ENCODE measurements at regions not wholly inside any gene's neighbourhood (a gene's known extent, or its start where the extent isn't known, plus 50 kb on each side); places are given as distances from the start of the nearest gene placed in this dataset.
A peak's percentile ranks its signal among the peaks of the same experiment; 100 is the strongest.
"Not testable (repeated sequence)": the region's sequence is repeated elsewhere in the genome, so short reads cannot be mapped to it uniquely, and the experiment has no call there.

- no peak for DNase-seq
Measured at GRCh38 chr4:81698538-81699296, 227.0 kb upstream of the RASGEF1B start.

DNA sequence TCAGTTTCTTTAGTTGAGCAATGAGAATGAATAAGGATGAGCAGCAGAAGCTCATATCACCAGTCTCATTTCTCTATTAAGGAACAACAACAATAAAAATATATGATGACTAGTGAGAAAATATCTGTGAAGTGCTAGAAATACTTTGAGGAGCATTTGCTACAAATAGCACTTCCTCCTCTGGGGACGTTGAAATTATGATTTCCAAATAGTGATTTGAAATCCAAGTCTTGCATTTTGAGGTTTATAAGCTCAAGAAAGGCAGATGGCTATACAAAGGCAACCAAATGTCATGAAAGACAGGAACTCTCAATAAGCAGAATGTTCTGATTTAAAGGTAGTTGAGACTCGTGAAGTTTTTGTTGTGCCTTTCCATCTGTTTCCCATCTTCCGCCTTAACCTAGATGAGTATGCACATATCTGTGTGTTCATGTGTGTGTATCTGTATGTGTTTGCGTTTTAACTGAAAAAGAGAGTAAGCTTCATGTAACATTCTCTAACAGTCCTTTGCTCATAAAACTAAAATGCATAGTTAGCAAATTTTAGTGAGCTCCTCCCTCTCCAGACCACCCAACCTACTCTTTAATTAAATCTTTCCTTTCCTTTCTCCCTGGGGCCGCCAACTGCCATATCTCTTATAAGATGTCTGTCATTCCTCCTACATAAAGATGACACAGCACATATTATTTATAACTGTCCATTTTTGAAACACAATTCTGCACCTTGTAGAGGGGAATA, 222.6 kb upstream of the RASGEF1B start:
- no peak for DNase-seq

GRCh38 chr4:81690871-81691270, 219.2 kb upstream of the RASGEF1B start:
- no peak for DNase-seq

- no peak for DNase-seq
Measured at GRCh38 chr4:81688085-81688484, 216.4 kb upstream of the RASGEF1B start.

DNA sequence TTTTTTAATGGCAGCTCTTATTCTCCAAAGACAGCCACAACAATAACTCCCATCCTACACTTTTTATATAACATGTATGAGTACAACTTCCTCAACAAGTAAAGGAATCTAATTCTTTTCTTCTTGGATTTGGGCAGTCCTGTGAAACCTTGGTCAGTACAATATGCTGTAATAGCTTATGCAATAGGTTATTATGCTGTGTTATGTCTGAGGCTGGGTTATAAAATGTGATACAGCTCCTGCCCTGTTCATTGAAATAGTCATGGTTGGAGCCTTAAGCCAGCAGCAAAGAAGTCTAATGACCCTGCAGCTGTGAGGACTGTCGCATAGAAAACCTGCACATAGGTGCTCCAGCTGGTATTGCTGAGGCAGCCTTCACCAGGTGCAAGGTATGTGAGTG, 215.8 kb upstream of the RASGEF1B start:
- DNase-seq: no peak

- DNase-seq: no peak
Measured at GRCh38 chr4:81685104-81685503, 213.4 kb upstream of the RASGEF1B start.

DNA sequence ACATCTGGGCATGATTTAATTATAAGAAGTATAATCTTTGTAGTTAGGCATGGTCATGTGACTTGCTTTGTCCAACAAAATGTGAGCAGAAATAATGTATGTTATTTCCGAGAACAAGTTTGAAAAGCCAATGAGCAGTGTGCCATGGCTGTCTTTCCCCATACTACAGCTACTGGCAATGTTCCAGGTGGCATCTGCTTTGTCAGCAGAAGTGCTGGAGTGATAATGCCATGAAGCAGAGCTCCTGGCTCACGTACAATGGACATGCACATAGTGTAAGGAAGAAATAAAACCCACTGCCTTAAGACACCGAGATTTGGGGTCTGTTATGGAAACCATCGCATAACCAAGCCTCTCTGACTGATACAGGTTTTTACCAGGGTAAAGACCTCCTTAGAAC, 212.6 kb upstream of the RASGEF1B start:
- DNase-seq: no peak

DNA sequence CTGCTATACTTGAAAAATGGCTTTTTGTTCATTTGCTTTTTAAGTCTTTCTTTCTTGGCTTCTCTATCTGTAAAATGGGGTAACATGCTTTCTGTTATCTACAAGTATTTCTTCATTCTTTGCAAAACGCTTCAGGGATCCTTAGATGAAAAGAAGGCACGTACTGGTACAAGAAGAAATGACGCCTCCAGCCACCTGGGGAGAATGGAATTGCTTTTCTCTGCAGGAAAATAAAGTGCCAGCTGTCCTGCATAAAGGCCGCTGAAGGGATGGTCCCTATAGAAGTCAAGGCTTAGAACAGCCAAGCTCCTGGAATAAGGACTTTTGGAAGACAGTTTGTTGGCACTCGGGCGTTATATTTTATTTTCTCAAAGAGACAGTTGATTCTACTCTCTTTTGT, 210.8 kb upstream of the RASGEF1B start:
- DNase-seq: peak; percentile 83

DNA sequence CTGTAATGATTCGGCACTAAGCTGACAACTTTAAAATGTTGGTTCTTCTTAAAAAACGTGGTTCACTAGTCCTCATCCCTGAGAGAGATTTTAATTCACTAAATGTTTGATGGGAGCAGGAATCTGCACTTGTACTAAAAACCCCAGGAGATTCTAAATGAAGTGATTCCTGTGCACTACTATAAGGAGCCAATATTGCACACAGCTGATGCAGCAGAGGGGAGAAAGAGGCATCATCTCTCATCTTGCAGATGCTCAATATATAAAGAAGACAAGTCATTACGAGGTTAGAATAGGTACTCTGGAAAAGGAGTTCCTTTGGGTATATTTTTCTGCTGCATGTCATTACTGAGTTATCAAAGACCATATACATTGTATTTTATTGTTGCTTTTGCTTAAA, 207.6 kb upstream of the RASGEF1B start:
- DNase-seq: no peak

GRCh38 chr4:81678801-81679200, 207.1 kb upstream of the RASGEF1B start:
- DNase-seq: no peak

DNA sequence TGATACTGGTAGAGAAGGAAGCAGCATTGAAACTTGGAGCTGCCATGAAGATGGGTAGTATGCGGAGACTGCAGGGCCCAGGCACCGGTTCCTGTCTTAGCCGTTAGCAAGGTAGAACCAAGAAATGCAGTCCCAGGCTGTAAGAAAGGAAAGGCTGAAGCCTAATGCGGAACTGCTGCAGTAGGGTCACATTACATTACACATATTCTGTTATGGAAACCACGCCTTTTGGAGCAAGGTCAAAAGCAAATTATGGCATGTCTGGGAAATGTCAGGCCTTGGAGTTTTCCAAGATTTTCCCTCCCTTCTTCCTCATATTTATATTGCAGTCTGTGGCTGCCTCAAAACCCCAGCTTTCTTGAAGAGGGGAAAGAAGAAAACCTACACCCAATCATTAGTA, 204.8 kb upstream of the RASGEF1B start:
- DNase-seq: no peak

- no peak for DNase-seq
Measured at GRCh38 chr4:81675791-81676393, 204.2 kb upstream of the RASGEF1B start.

- DNase-seq: no peak
Measured at GRCh38 chr4:81673961-81674360, 202.3 kb upstream of the RASGEF1B start.

DNA sequence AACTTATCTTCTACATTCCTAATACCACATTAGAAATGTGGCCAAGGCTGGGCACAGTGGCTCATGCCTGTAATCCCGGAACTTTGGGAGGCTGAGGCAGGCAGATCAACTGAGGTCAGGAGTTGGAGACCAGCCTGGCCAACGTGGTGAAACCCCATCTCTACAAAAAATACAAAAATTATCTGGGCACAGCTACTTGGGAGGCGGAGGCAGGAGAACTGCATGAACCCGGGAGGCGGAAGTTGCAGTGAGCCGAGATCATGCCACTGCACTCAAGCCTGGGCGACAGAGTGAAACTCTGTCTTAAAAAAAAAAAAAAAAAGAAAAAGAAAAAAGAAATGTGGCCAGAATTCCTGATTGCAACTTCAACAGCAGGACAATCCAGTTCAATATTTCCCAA, 196.6 kb upstream of the RASGEF1B start:
- not testable (repeated sequence) for DNase-seq

- DNase-seq: no peak
Measured at GRCh38 chr4:81667539-81667938, 195.8 kb upstream of the RASGEF1B start.

GRCh38 chr4:81666491-81666890, 194.8 kb upstream of the RASGEF1B start:
- DNase-seq: no peak

- no peak for DNase-seq
Measured at GRCh38 chr4:81665649-81666048, 193.9 kb upstream of the RASGEF1B start.

DNA sequence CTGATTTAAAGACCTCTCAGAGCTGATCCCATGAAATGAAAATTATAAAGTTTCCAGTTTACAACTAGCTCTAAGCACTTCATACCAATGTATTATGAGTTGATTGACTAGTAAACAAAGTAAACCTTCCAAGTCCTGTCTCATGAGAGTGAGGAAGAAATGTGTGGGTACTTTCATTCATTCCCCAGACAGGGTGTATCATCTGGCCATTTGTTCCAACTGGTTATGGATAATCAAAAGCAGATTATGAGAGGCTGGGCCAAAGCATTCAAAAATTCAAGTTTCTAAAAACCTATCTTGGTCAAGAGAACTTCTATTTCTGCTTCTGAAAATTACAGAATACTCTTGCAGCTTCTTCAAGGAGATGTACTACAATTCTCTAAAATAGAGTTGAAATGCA, 193.3 kb upstream of the RASGEF1B start:
- no peak for DNase-seq

DNA sequence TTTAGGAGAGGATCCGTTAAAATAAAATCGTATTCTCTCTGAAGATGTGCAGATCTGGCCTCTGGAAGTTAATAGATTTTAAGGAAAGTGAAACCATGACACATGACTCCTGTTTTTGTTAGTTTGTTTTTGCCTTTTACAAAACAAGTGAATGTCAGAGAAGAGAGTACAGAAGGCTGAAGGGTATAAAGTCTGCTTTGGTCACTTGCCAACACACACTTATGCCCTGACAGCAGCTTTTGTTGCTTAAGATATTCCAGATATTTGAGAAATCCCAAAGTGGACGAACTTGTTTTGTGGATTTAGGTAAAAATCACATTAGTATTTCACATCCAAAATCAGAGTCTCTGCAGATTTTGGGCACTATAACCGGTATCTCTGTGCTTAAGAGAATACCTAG, 192.4 kb upstream of the RASGEF1B start:
- DNase-seq: no peak

DNA sequence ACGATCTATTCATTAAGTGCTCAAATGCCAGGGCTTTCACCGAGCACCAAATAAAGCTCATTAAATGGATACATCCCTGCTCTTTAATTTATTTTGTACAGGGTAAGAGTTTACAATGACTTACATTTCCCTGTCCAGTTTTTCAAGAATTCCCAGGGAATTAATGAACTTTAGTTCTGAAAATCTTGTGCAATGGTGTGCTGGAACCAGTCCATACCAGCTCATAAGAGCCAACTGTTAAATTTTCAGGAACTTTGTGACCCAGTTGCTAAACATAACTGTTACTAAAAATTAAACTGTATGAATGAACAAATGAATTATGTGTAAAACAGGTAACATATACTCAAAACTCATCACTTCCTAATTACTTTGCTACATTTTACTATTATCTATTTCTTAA, 191.7 kb upstream of the RASGEF1B start:
- DNase-seq: no peak

GRCh38 chr4:81659051-81659450, 187.3 kb upstream of the RASGEF1B start:
- no peak for DNase-seq

DNA sequence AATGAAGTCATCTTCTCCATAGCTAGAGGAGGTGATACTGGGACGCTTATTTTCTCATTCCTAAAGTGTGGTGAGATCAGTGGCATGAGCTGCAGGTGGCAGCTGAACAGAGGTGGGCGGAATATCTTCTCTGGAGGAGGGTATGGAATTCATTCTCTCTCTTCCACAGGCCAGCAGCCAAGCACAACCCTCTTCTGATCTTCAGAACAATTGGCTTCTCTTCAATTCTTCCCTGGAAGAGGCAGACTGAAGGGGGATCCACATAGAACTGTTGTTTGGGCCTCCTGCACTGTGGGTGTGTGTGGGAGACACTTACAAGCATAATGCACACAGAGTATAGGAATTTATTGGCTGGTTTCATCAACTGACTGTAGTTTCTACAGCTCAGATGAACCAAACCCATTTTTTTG, 180.4 kb upstream of the RASGEF1B start:
- no peak for DNase-seq

DNA sequence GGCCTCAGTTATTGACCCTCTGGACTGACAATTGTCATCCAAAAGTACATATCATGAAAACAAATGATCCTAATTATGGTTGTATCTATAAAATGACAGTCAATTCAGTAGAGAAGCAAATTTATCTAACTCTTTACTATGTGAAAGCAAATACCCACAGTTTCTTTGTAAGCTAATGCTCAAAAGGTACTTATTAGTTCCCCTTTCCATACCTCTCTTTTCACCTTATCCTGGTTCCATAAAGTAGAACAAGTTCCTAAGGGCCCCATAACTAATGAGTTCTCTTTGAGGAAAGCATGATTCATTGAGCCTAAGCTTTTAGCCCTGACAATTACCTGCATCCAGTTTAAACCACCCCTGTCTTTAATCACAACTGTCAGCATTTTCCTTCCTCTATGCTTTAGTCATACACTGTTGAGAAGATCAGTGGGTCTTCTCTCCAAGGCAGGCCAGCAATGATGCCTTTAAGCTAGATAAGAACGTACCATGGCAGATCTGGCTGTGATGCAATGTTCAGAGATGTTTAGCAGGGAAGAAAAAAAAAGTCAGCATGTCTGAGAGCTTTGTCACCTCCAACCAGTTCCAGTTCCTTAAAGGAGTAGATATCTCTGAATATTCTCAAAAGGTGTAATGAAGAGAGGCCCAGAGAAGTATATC, 179.7 kb upstream of the RASGEF1B start:
- no peak for DNase-seq

All from NCI-H1417 treated with DMSO at 0.1 percent for 48 hours (cell line).